Glutamatergic neuron (in vitro differentiated cells): ENCODE measurements at regions not wholly inside any gene's neighbourhood (a gene's known extent, or its start where the extent isn't known, plus 50 kb on each side); places are given as distances from the start of the nearest gene placed in this dataset.

Experiments
- DNase-seq: peaks from one replicate; pipeline ENCODE4 v3.0.0; 2022
- H3K27ac Mint-ChIP-seq: one replicate; pipeline ENCODE4 v1.8.0; 2020; ENCODE audit warnings: mild to moderate bottlenecking, mixed read lengths, inconsistent platforms; ENCODE audit not compliant: unreplicated experiment
- H3K27me3 Mint-ChIP-seq: one replicate; pipeline ENCODE4 v1.8.0; 2020; ENCODE audit warnings: mild to moderate bottlenecking, moderate library complexity, mixed read lengths, inconsistent platforms; ENCODE audit not compliant: unreplicated experiment
- H3K36me3 Mint-ChIP-seq: one replicate; pipeline ENCODE4 v1.8.0; 2020; ENCODE audit warnings: mild to moderate bottlenecking, mixed read lengths, inconsistent platforms; ENCODE audit not compliant: unreplicated experiment
- H3K4me1 Mint-ChIP-seq: one replicate; pipeline ENCODE4 v1.8.0; 2020; ENCODE audit warnings: mild to moderate bottlenecking, low read depth, mixed read lengths, inconsistent platforms; ENCODE audit not compliant: unreplicated experiment
- H3K4me3 Mint-ChIP-seq: one replicate; pipeline ENCODE4 v1.8.0; 2020; ENCODE audit warnings: mild to moderate bottlenecking, mixed read lengths, inconsistent platforms; ENCODE audit not compliant: unreplicated experiment
- H3K9me3 Mint-ChIP-seq: one replicate; pipeline ENCODE4 v1.8.0; 2020; ENCODE audit warnings: mild to moderate bottlenecking, moderate library complexity, mixed read lengths, inconsistent platforms; ENCODE audit not compliant: unreplicated experiment
- TF ChIP-seq, protein P1 (sequence below): fragments of 200-600 bp; sonication (generic); IDR thresholded peaks from one replicate; pipeline ENCODE4 v1.5.0; 2021; ENCODE audit not compliant: partially characterized antibody, unreplicated experiment

DNA sequence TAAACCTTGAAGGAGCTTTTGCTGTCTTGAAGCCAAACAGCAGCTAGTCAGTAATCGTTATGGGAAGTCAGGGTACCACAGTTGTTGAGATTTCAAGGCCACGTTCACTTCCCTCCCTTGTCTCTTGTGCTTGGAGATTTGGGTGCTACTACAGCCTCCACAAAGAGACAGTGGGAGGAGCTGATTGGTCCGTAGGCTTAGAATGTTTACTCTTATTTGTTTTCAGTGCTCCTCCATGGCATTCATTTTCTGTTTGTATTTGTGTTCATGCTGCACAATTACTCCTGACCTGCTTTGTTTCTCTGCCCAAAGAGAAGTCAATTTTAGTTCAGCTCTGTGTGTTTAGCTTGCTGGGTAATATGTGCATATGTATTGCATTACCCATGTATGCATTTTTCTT lies 147.7 kb downstream of the PRL start:
- H3K9me3 Mint-ChIP-seq = peaks cover 12% of the 10 kb centered on the region
- H3K27me3 Mint-ChIP-seq = peaks cover 6% of the 10 kb centered on the region
- H3K4me1 Mint-ChIP-seq = peaks cover 50% of the 10 kb centered on the region
- DNase-seq = no peak
- H3K36me3 Mint-ChIP-seq = no peaks in the 10 kb centered on the region
- no peak overlapping the region for H3K4me3 Mint-ChIP-seq
- peak overlapping the region; percentile 50 for H3K27ac Mint-ChIP-seq
- TF ChIP-seq, protein P1, sequence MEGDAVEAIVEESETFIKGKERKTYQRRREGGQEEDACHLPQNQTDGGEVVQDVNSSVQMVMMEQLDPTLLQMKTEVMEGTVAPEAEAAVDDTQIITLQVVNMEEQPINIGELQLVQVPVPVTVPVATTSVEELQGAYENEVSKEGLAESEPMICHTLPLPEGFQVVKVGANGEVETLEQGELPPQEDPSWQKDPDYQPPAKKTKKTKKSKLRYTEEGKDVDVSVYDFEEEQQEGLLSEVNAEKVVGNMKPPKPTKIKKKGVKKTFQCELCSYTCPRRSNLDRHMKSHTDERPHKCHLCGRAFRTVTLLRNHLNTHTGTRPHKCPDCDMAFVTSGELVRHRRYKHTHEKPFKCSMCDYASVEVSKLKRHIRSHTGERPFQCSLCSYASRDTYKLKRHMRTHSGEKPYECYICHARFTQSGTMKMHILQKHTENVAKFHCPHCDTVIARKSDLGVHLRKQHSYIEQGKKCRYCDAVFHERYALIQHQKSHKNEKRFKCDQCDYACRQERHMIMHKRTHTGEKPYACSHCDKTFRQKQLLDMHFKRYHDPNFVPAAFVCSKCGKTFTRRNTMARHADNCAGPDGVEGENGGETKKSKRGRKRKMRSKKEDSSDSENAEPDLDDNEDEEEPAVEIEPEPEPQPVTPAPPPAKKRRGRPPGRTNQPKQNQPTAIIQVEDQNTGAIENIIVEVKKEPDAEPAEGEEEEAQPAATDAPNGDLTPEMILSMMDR = no peak

DNA sequence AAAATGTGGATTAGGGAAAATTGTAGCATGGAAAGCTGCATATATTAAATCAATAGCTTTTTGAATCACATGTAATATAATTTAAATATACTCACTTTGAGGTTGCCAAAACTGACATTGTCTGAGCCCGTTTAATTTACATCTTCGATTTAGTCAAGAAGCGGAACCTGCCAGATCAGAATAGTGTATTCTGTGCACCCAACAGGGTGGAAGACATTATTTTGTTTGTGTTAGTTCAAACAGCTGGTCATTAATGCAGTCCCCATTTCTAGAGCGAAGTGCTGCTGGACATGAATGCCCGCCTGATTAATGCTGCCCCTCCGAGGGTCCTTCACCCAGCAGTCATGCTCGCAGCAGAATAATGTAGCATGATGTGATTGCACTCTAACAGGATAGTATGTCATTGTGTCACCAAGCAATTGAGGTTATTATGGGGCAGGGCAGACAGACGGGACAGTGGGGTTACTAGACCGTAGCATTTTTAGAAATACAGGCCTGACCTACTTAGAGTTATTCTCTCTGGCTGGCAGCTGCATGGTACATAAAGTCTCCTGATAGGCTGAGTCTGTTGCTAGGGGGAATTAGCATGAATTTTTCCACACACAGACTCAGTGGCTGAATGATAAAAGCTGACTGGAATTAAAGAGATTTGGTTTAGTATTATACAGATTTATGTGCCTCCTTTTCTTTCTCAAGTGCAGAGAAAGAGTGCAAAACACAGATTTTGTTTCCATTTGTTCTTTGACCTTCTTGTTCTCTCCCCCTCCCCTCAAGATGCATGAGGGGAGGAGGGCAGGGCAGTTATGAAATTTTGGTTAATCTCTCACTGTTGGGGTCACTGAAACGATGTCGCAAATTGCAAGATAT lies 147.1 kb downstream of the PRL start:
- DNase-seq = no peak
- TF ChIP-seq, protein P1 = no peak
- Mint-ChIP-seq H3K27me3 (peaks cover 6% of the 10 kb centered on the region), H3K27ac (peak overlapping the region; percentile 50), H3K4me3 (no peak overlapping the region), H3K9me3 (peaks cover 12% of the 10 kb centered on the region), H3K36me3 (no peaks in the 10 kb centered on the region), H3K4me1 (peaks cover 47% of the 10 kb centered on the region)

DNA sequence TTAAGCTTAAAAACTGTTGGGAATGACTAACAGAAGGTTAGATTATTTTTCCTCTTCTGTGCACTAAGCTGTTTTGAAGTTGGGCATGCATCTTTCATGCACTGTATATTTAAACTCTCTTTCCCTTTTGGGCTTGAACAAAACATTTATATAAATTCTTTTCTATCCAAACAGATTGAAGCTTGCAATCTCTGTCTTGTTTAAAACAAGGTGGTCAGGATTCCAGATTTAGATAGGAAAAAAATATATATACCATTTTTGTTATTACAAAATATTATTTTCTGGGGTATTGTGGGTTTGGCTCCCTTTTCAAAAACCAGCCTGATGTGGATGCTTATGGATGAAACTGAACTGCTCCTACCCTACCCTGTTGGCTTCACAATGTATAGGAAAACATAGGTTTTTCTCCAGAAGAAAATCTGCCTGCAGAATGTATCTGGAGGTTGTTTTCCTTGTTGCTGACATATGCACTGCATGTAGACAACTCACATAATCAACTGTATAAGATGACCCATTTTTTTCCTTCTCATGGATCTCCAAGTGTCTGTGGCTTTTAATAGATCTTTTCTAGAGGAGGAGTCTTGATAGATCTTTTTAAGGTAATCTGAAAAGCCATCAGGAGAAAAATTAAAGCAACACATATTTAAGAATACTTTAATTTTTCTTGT lies 146.3 kb downstream of the PRL start:
- DNase-seq = no peak
- no peaks in the 10 kb centered on the region for H3K36me3 Mint-ChIP-seq
- H3K4me3 Mint-ChIP-seq = no peak overlapping the region
- peaks cover 6% of the 10 kb centered on the region for H3K27me3 Mint-ChIP-seq
- H3K27ac Mint-ChIP-seq = peak overlapping the region; percentile 40
- TF ChIP-seq, protein P1 = no peak
- peaks cover 8% of the 10 kb centered on the region for H3K9me3 Mint-ChIP-seq
- H3K4me1 Mint-ChIP-seq = peaks cover 49% of the 10 kb centered on the region

DNA sequence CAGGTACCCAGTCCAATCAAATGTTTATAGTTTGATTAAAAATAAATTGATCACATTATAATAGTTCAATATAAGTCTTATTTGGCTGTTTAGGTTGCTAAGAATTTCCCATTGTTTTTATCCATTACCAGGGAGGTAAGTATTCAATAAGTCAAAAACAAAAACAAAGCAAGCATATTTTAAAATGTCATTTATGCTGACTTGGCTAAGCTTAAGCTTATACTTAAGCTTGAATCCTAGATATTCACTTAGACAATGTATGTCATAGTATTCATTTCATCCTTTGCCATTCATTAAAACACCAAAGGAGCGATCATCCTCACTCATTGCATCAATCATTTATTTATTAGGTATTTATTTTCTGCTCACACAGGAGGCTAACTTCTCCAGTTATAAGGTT lies 144.9 kb downstream of the PRL start:
- Mint-ChIP-seq H3K27me3 (peaks cover 3% of the 10 kb centered on the region), H3K4me3 (no peak overlapping the region), H3K4me1 (peaks cover 43% of the 10 kb centered on the region), H3K36me3 (no peaks in the 10 kb centered on the region), H3K9me3 (peaks cover 3% of the 10 kb centered on the region), H3K27ac (no peak overlapping the region)
- DNase-seq = no peak
- TF ChIP-seq, protein P1 = no peak

DNA sequence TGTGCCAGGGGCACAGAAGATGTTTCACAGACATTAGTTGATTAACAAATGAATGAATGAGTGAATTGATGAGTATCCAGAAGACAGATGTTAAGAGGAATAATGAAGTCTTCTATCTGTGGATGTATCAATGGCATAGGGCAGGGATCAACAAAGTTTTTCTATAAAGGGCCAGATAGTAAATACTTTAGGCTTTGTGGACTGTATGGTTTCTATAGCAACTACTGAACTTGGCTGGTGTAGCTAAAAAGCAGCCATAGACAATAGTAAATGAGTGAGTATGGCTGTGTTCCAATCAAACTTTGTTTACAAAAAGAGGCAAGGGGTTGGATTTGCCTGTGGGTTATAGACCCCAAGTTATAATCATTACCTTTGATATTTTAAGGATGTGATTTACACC lies 144.0 kb downstream of the PRL start:
- no peaks in the 10 kb centered on the region for H3K27me3 Mint-ChIP-seq
- no peak overlapping the region for H3K4me3 Mint-ChIP-seq
- peaks cover 34% of the 10 kb centered on the region for H3K4me1 Mint-ChIP-seq
- DNase-seq = no peak
- H3K9me3 Mint-ChIP-seq = no peaks in the 10 kb centered on the region
- H3K27ac Mint-ChIP-seq = no peak overlapping the region
- H3K36me3 Mint-ChIP-seq = no peaks in the 10 kb centered on the region
- TF ChIP-seq, protein P1 = no peak
